ENCODE measurements at regions not wholly inside any gene's neighbourhood (a gene's known extent, or its start where the extent isn't known, plus 50 kb on each side); places are given as distances from the start of the nearest gene placed in this dataset.
"Not testable (repeated sequence)": the region's sequence is repeated elsewhere in the genome, so short reads cannot be mapped to it uniquely, and the experiment has no call there.

- DNase-seq (ENCODE audit: low read depth, low spot score), result no peak
- H3K4me3 ChIP-seq (ENCODE audit: low read depth, low read length), result no peak overlapping the region
- in situ Hi-C loops (cut with HindIII; ENCODE audit: low sequenced_read_pairs), result no loop called here
- TF ChIP-seq CTCF (IDR thresholded peaks at IDR 0.05; ENCODE audit: low read depth, low read length), result no peak
Measured at GRCh38 chr15:20356911-20357480, 184.6 kb downstream of the GOLGA6L6 start.

- in situ Hi-C loops (cut with HindIII; ENCODE audit: low sequenced_read_pairs), result no loop called here
- H3K4me3 ChIP-seq (ENCODE audit: low read depth, low read length), result no peak overlapping the region
- no peak for DNase-seq (ENCODE audit: low read depth, low spot score)
- peak; percentile 59 for TF ChIP-seq CTCF (IDR thresholded peaks at IDR 0.05; ENCODE audit: low read depth, low read length)
Measured at GRCh38 chr15:20356444-20356910, 185.1 kb downstream of the GOLGA6L6 start.

- DNase-seq (ENCODE audit: low read depth, low spot score), result no peak
- H3K4me3 ChIP-seq (ENCODE audit: low read depth, low read length), result no peak overlapping the region
- in situ Hi-C loops (cut with HindIII; ENCODE audit: low sequenced_read_pairs), result no loop called here
- no peak for TF ChIP-seq CTCF (IDR thresholded peaks at IDR 0.05; ENCODE audit: low read depth, low read length)
Measured at GRCh38 chr15:20355256-20355868, 186.2 kb downstream of the GOLGA6L6 start.

GRCh38 chr15:20354884-20355223, 186.7 kb downstream of the GOLGA6L6 start:
- H3K4me3 ChIP-seq (ENCODE audit: low read depth, low read length); in situ Hi-C loops (cut with HindIII; ENCODE audit: low sequenced_read_pairs); DNase-seq (ENCODE audit: low read depth, low spot score): not testable (repeated sequence)

GRCh38 chr15:20353966-20354883, 187.4 kb downstream of the GOLGA6L6 start:
- in situ Hi-C loops (cut with HindIII; ENCODE audit: low sequenced_read_pairs), result no loop called here
- no peak overlapping the region for H3K4me3 ChIP-seq (ENCODE audit: low read depth, low read length)
- no peak for TF ChIP-seq CTCF (IDR thresholded peaks at IDR 0.05; ENCODE audit: low read depth, low read length)
- no peak for DNase-seq (ENCODE audit: low read depth, low spot score)

GRCh38 chr15:20352241-20353200, 189.1 kb downstream of the GOLGA6L6 start:
- no peak for TF ChIP-seq CTCF (IDR thresholded peaks at IDR 0.05; ENCODE audit: low read depth, low read length)
- in situ Hi-C loops (cut with HindIII; ENCODE audit: low sequenced_read_pairs), result no loop called here
- H3K4me3 ChIP-seq (ENCODE audit: low read depth, low read length), result no peak overlapping the region
- DNase-seq (ENCODE audit: low read depth, low spot score), result no peak
